Thoracic aorta (tissue), 2 donors: ENCODE measurements at regions not wholly inside any gene's neighbourhood (a gene's known extent, or its start where the extent isn't known, plus 50 kb on each side); places are given as distances from the start of the nearest gene placed in this dataset.
"Not testable (repeated sequence)": the region's sequence is repeated elsewhere in the genome, so short reads cannot be mapped to it uniquely, and the experiment has no call there.

Source experiments
- ATAC-seq: fragments of 150-250 bp; one replicate; pipeline ENCODE4 v1.8.0; 2017; ENCODE audit warnings: low read depth; ENCODE audit not compliant: insufficient number of reproducible peaks, low FRiP score
- DNase-seq: peaks from one replicate; pipeline ENCODE4 v3.0.0-alpha.2; 2020; ENCODE audit warnings: low spot score
- H3K27ac ChIP-seq, 2 donors: fragments of 200-600 bp; sonication (generic); 1 replicate in 1 of 2; 2 replicates in 1 of 2; pipeline ENCODE4 v1.5.1; 2016; ENCODE audit warnings: mild to moderate bottlenecking in 2 of 2, moderate library complexity in 2 of 2
- H3K27me3 ChIP-seq: fragments of 200-600 bp; sonication (generic); replicated peaks from 2 replicates; pipeline ENCODE4 v1.6.0; 2016; ENCODE audit warnings: mild to moderate bottlenecking; ENCODE audit not compliant: insufficient read depth
- H3K36me3 ChIP-seq: fragments of 200-600 bp; sonication (generic); one replicate; pipeline ENCODE4 v1.5.1; 2016
- H3K4me1 ChIP-seq, 2 donors: fragments of 200-600 bp; sonication (generic); 1 replicate in 1 of 2; 2 replicates in 1 of 2; pipeline versions ENCODE4 v1.5.1 to v1.6.0; 2016; ENCODE audit warnings: low read depth in 2 of 2, mild to moderate bottlenecking in 1 of 2; ENCODE audit not compliant: control insufficient read depth in 1 of 2
- H3K4me3 ChIP-seq: fragments of 200-600 bp; sonication (generic); 2 replicates; pipeline ENCODE4 v1.5.1; 2016; ENCODE audit warnings: mild to moderate bottlenecking
- H3K9me3 ChIP-seq: fragments of 200-600 bp; sonication (generic); 2 replicates; pipeline ENCODE4 v1.5.1; 2016
- CTCF ChIP-seq: fragments of 200-600 bp; sonication (generic); IDR thresholded peaks from one replicate; pipeline ENCODE4 v1.5.1; 2019; ENCODE audit warnings: antibody characterized with exemption

- no peaks in the 10 kb centered on the region for H3K9me3 ChIP-seq
- no peaks in the 10 kb centered on the region for H3K27me3 ChIP-seq
- TF ChIP-seq CTCF = no peak
- H3K36me3 ChIP-seq = no peaks in the 10 kb centered on the region
- no peak overlapping the region for H3K4me3 ChIP-seq
- ATAC-seq = no peak
- DNase-seq = no peak
- H3K4me1 ChIP-seq = peaks cover 0 to 33% of the 10 kb centered on the region in 2 donors
- H3K27ac ChIP-seq = no peak overlapping the region
Observed at GRCh38 chr10:35819011-35819410, 176.9 kb upstream of the FZD8 start.

- peaks cover 0 to 19% of the 10 kb centered on the region in 2 donors for H3K4me1 ChIP-seq
Observed at GRCh38 chr10:35817109-35817508, 175.0 kb upstream of the FZD8 start.

GRCh38 chr10:35813219-35813618 is 171.1 kb upstream of the FZD8 start:
- Histone ChIP-seq H3K9me3 (no peaks in the 10 kb centered on the region), H3K36me3 (no peaks in the 10 kb centered on the region), H3K27me3 (no peaks in the 10 kb centered on the region), H3K27ac (no peak overlapping the region), H3K4me1 (no peaks in the 10 kb centered on the region), H3K4me3 (no peak overlapping the region)
- DNase-seq (no peak), ATAC-seq (no peak)
- TF ChIP-seq CTCF = no peak

More at GRCh38 chr10:35817109-35817508, 175.0 kb upstream of the FZD8 start:
- not testable (repeated sequence) for DNase-seq, ATAC-seq, H3K27ac ChIP-seq, H3K27me3 ChIP-seq, H3K4me3 ChIP-seq, H3K9me3 ChIP-seq, H3K36me3 ChIP-seq

GRCh38 chr10:35808344-35808743 is 166.2 kb upstream of the FZD8 start:
- Histone ChIP-seq H3K4me3 (no peak overlapping the region), H3K27me3 (no peaks in the 10 kb centered on the region), H3K9me3 (no peaks in the 10 kb centered on the region), H3K27ac (no peak overlapping the region), H3K36me3 (no peaks in the 10 kb centered on the region), H3K4me1 (no peaks in the 10 kb centered on the region)
- ATAC-seq (no peak), DNase-seq (no peak)
- TF ChIP-seq CTCF = no peak

GRCh38 chr10:35803046-35803445 is 160.9 kb upstream of the FZD8 start:
- Histone ChIP-seq H3K9me3 (no peaks in the 10 kb centered on the region), H3K36me3 (no peaks in the 10 kb centered on the region), H3K27ac (no peak overlapping the region), H3K4me1 (no peaks in the 10 kb centered on the region), H3K27me3 (no peaks in the 10 kb centered on the region), H3K4me3 (no peak overlapping the region)
- ATAC-seq (no peak), DNase-seq (no peak)
- no peak for TF ChIP-seq CTCF

- DNase-seq (no peak), ATAC-seq (no peak)
- no peak for TF ChIP-seq CTCF
- Histone ChIP-seq H3K27ac (no peak overlapping the region), H3K4me3 (no peak overlapping the region), H3K4me1 (peaks cover 0 to 35% of the 10 kb centered on the region in 2 donors), H3K9me3 (no peaks in the 10 kb centered on the region), H3K36me3 (no peaks in the 10 kb centered on the region), H3K27me3 (no peaks in the 10 kb centered on the region)
Observed at GRCh38 chr10:35797187-35797586, 155.1 kb upstream of the FZD8 start.
